ACC112 (cell line): ENCODE measurements at regions not wholly inside any gene's neighbourhood (a gene's known extent, or its start where the extent isn't known, plus 50 kb on each side); places are given as distances from the start of the nearest gene placed in this dataset.
"Not testable (repeated sequence)": the region's sequence is repeated elsewhere in the genome, so short reads cannot be mapped to it uniquely, and the experiment has no call there.

ENCODE experiments used
- H2AFZ ChIP-seq: fragments of 200-600 bp; sonication (generic); one replicate; pipeline ENCODE4 v1.6.0; 2017; ENCODE audit warnings: antibody characterized with exemption, low read length; ENCODE audit not compliant: unreplicated experiment
- H3K27ac ChIP-seq: fragments of 200-600 bp; sonication (generic); 2 replicates; pipeline ENCODE4 v1.5.1; 2014; ENCODE audit warnings: low read depth, mild to moderate bottlenecking, antibody characterized with exemption, low read length, moderate library complexity
- H3K27me3 ChIP-seq: fragments of 200-600 bp; sonication (generic); 2 replicates; pipeline ENCODE4 v1.6.1; 2014; ENCODE audit warnings: mild to moderate bottlenecking, antibody characterized with exemption, low read length, moderate library complexity, mixed read lengths; ENCODE audit not compliant: insufficient read depth
- H3K36me3 ChIP-seq: fragments of 200-600 bp; sonication (generic); 2 replicates; pipeline ENCODE4 v1.6.1; 2016; ENCODE audit warnings: mild to moderate bottlenecking, antibody characterized with exemption, low read length, moderate library complexity, mixed read lengths; ENCODE audit not compliant: insufficient read depth
- H3K4me1 ChIP-seq: fragments of 200-600 bp; sonication (generic); one replicate; pipeline ENCODE4 v1.6.1; 2016; ENCODE audit warnings: low read length, mixed read lengths; ENCODE audit not compliant: insufficient read depth, unreplicated experiment, control insufficient read depth
- H3K4me3 ChIP-seq: fragments of 200-600 bp; sonication (generic); 2 replicates; pipeline ENCODE4 v1.5.1; 2014; ENCODE audit warnings: mild to moderate bottlenecking, low read depth, low read length
- H3K79me2 ChIP-seq: fragments of 200-600 bp; sonication (generic); one replicate; pipeline ENCODE4 v1.6.0; 2016; ENCODE audit warnings: low read length; ENCODE audit not compliant: control insufficient read depth, unreplicated experiment, insufficient read depth

GRCh38 chr6:169118346-169118830 lies 135.3 kb downstream of the THBS2 start:
- H3K27ac ChIP-seq = no peak overlapping the region
- no peak overlapping the region for H2AFZ ChIP-seq
- H3K4me1 ChIP-seq = no peaks in the 10 kb centered on the region

GRCh38 chr6:169117663-169118062 lies 136.0 kb downstream of the THBS2 start:
- Histone ChIP-seq H3K4me1 (no peaks in the 10 kb centered on the region), H2AFZ (no peak overlapping the region), H3K36me3 (no peaks in the 10 kb centered on the region), H3K27ac (no peak overlapping the region), H3K27me3 (no peaks in the 10 kb centered on the region), H3K4me3 (no peak overlapping the region), H3K79me2 (no peaks in the 10 kb centered on the region)

More at GRCh38 chr6:169118346-169118830, 135.3 kb downstream of the THBS2 start:
- Histone ChIP-seq H3K79me2 (no peaks in the 10 kb centered on the region), H3K4me3 (no peak overlapping the region), H3K27me3 (no peaks in the 10 kb centered on the region), H3K36me3 (no peaks in the 10 kb centered on the region)

- Histone ChIP-seq H3K4me1 (no peaks in the 10 kb centered on the region), H3K79me2 (no peaks in the 10 kb centered on the region), H3K27me3 (no peaks in the 10 kb centered on the region), H2AFZ (peak overlapping the region; percentile 28), H3K27ac (no peak overlapping the region), H3K4me3 (no peak overlapping the region), H3K36me3 (no peaks in the 10 kb centered on the region)
These were observed 138.0 kb downstream of the THBS2 start for GRCh38 chr6:169115632-169116031.

GRCh38 chr6:169114632-169115031 lies 139.0 kb downstream of the THBS2 start:
- not testable (repeated sequence) for H3K27ac ChIP-seq, H3K27me3 ChIP-seq, H3K36me3 ChIP-seq, H3K79me2 ChIP-seq, H3K4me1 ChIP-seq, H3K4me3 ChIP-seq, H2AFZ ChIP-seq

- Histone ChIP-seq H3K4me1 (no peaks in the 10 kb centered on the region), H3K4me3 (no peak overlapping the region), H3K36me3 (no peaks in the 10 kb centered on the region)
These were observed 140.9 kb downstream of the THBS2 start for GRCh38 chr6:169112483-169113320.

GRCh38 chr6:169111203-169111602 lies 142.4 kb downstream of the THBS2 start:
- no peaks in the 10 kb centered on the region for H3K27me3 ChIP-seq
- no peak overlapping the region for H3K27ac ChIP-seq
- H3K4me1 ChIP-seq = peaks cover 4% of the 10 kb centered on the region
- H3K36me3 ChIP-seq = no peaks in the 10 kb centered on the region
- no peak overlapping the region for H3K4me3 ChIP-seq
- no peak overlapping the region for H2AFZ ChIP-seq
- no peaks in the 10 kb centered on the region for H3K79me2 ChIP-seq

More at GRCh38 chr6:169112483-169113320, 140.9 kb downstream of the THBS2 start:
- H3K27me3 ChIP-seq = no peaks in the 10 kb centered on the region
- H3K27ac ChIP-seq = no peak overlapping the region
- no peaks in the 10 kb centered on the region for H3K79me2 ChIP-seq
- H2AFZ ChIP-seq = no peak overlapping the region

GRCh38 chr6:169109411-169110220 lies 144.0 kb downstream of the THBS2 start:
- H3K36me3 ChIP-seq = no peaks in the 10 kb centered on the region
- H3K27ac ChIP-seq = no peak overlapping the region
- peaks cover 11% of the 10 kb centered on the region for H3K4me1 ChIP-seq
- H3K27me3 ChIP-seq = no peaks in the 10 kb centered on the region
- H3K79me2 ChIP-seq = no peaks in the 10 kb centered on the region
- H3K4me3 ChIP-seq = no peak overlapping the region
- no peak overlapping the region for H2AFZ ChIP-seq

GRCh38 chr6:169108753-169109152 lies 144.9 kb downstream of the THBS2 start:
- H3K36me3 ChIP-seq = no peaks in the 10 kb centered on the region
- no peak overlapping the region for H3K27ac ChIP-seq
- H3K27me3 ChIP-seq = no peaks in the 10 kb centered on the region
- peaks cover 11% of the 10 kb centered on the region for H3K4me1 ChIP-seq
- H3K79me2 ChIP-seq = no peaks in the 10 kb centered on the region
- H3K4me3 ChIP-seq = no peak overlapping the region
- H2AFZ ChIP-seq = no peak overlapping the region

- peaks cover 22% of the 10 kb centered on the region for H3K4me1 ChIP-seq
- H2AFZ ChIP-seq = peak overlapping the region; percentile 12
- no peak overlapping the region for H3K4me3 ChIP-seq
- no peaks in the 10 kb centered on the region for H3K79me2 ChIP-seq
- H3K27me3 ChIP-seq = no peaks in the 10 kb centered on the region
- H3K27ac ChIP-seq = no peak overlapping the region
- no peaks in the 10 kb centered on the region for H3K36me3 ChIP-seq
These were observed 147.5 kb downstream of the THBS2 start for GRCh38 chr6:169106176-169106575.

GRCh38 chr6:169101981-169102380 lies 151.7 kb downstream of the THBS2 start:
- H3K27me3 ChIP-seq = no peaks in the 10 kb centered on the region
- H3K79me2 ChIP-seq = no peaks in the 10 kb centered on the region
- peak overlapping the region; percentile 59 for H3K27ac ChIP-seq
- H3K4me1 ChIP-seq = peaks cover 46% of the 10 kb centered on the region
- no peak overlapping the region for H2AFZ ChIP-seq
- H3K4me3 ChIP-seq = no peak overlapping the region
- no peaks in the 10 kb centered on the region for H3K36me3 ChIP-seq
